ENCODE measurements at regions not wholly inside any gene's neighbourhood (a gene's known extent, or its start where the extent isn't known, plus 50 kb on each side); places are given as distances from the start of the nearest gene placed in this dataset.

- no peaks in the 10 kb centered on the region for H3K9me3 ChIP-seq
- in situ Hi-C loops (cut with MboI; ENCODE audit: low sequenced_read_pairs in 4 of 4) (no loop called here), intact Hi-C loops (cut with DNase I; ENCODE audit: low total_unique reads) (no loop called here)
- H3K27me3 ChIP-seq = no peaks in the 10 kb centered on the region
- ATAC-seq = no peak
- DNase-seq = no peak
- no peak overlapping the region for H3K27ac ChIP-seq
- no peaks in the 10 kb centered on the region for H3K36me3 ChIP-seq
- no peak overlapping the region for H3K4me3 ChIP-seq
- no peaks in the 10 kb centered on the region for H3K4me1 ChIP-seq
- TF ChIP-seq POLR2A (IDR thresholded peaks at IDR 0.05) (no peak), CTCF (IDR thresholded peaks at IDR 0.05 in 4 of 5, conservative IDR thresholded peaks at IDR 0.05 in 1 of 5) (no peak)
Measured at GRCh38 chr21:19141511-19141910, 737.9 kb upstream of the TMPRSS15 start.

- no peaks in the 10 kb centered on the region for H3K9me3 ChIP-seq
- no peak for ATAC-seq
- TF ChIP-seq CTCF (IDR thresholded peaks at IDR 0.05 in 4 of 5, conservative IDR thresholded peaks at IDR 0.05 in 1 of 5) (no peak), POLR2A (IDR thresholded peaks at IDR 0.05) (no peak)
- in situ Hi-C loops (cut with MboI; ENCODE audit: low sequenced_read_pairs in 4 of 4) (no loop called here), intact Hi-C loops (cut with DNase I; ENCODE audit: low total_unique reads) (no loop called here)
- no peak for DNase-seq
- no peak overlapping the region for H3K4me3 ChIP-seq
- no peaks in the 10 kb centered on the region for H3K36me3 ChIP-seq
- H3K27me3 ChIP-seq = no peaks in the 10 kb centered on the region
- no peaks in the 10 kb centered on the region for H3K4me1 ChIP-seq
- no peak overlapping the region for H3K27ac ChIP-seq
Measured at GRCh38 chr21:19145682-19146293, 742.2 kb upstream of the TMPRSS15 start.

- Histone ChIP-seq H3K4me1 (no peaks in the 10 kb centered on the region), H3K36me3 (no peaks in the 10 kb centered on the region), H3K27ac (no peak overlapping the region), H3K27me3 (no peaks in the 10 kb centered on the region), H3K4me3 (no peak overlapping the region), H3K9me3 (no peaks in the 10 kb centered on the region)
- TF ChIP-seq POLR2A (IDR thresholded peaks at IDR 0.05) (no peak), CTCF (IDR thresholded peaks at IDR 0.05 in 4 of 5, conservative IDR thresholded peaks at IDR 0.05 in 1 of 5) (no peak)
- ATAC-seq (no peak), DNase-seq (no peak)
- in situ Hi-C loops (cut with MboI; ENCODE audit: low sequenced_read_pairs in 4 of 4) (no loop called here), intact Hi-C loops (cut with DNase I; ENCODE audit: low total_unique reads) (no loop called here)
Measured at GRCh38 chr21:19148056-19148455, 744.5 kb upstream of the TMPRSS15 start.

- no peaks in the 10 kb centered on the region for H3K36me3 ChIP-seq
- no peak for DNase-seq
- in situ Hi-C loops (cut with MboI; ENCODE audit: low sequenced_read_pairs in 4 of 4) = no loop called here
- no peaks in the 10 kb centered on the region for H3K27me3 ChIP-seq
- intact Hi-C loops (cut with DNase I; ENCODE audit: low total_unique reads) = no loop called here
- TF ChIP-seq POLR2A (IDR thresholded peaks at IDR 0.05) (no peak), CTCF (IDR thresholded peaks at IDR 0.05 in 4 of 5, conservative IDR thresholded peaks at IDR 0.05 in 1 of 5) (no peak)
- no peaks in the 10 kb centered on the region for H3K4me1 ChIP-seq
- no peak for ATAC-seq
- no peaks in the 10 kb centered on the region for H3K9me3 ChIP-seq
- H3K27ac ChIP-seq = no peak overlapping the region
- H3K4me3 ChIP-seq = no peak overlapping the region
Measured at GRCh38 chr21:19171585-19171984, 768.0 kb upstream of the TMPRSS15 start.

- ATAC-seq = no peak
- TF ChIP-seq POLR2A (IDR thresholded peaks at IDR 0.05) = no peak
- no peak for TF ChIP-seq CTCF (IDR thresholded peaks at IDR 0.05 in 4 of 5, conservative IDR thresholded peaks at IDR 0.05 in 1 of 5)
- Histone ChIP-seq H3K27ac (no peak overlapping the region), H3K4me1 (no peaks in the 10 kb centered on the region), H3K9me3 (no peaks in the 10 kb centered on the region), H3K4me3 (no peak overlapping the region), H3K27me3 (no peaks in the 10 kb centered on the region), H3K36me3 (no peaks in the 10 kb centered on the region)
- in situ Hi-C loops (cut with MboI; ENCODE audit: low sequenced_read_pairs in 4 of 4) (no loop called here), intact Hi-C loops (cut with DNase I; ENCODE audit: low total_unique reads) (no loop called here)
- DNase-seq = no peak
Measured at GRCh38 chr21:19181604-19182140, 778.1 kb upstream of the TMPRSS15 start.

Data from gastrocnemius medialis (tissue), 4 donors.